ENCODE measurements at regions not wholly inside any gene's neighbourhood (a gene's known extent, or its start where the extent isn't known, plus 50 kb on each side); places are given as distances from the start of the nearest gene placed in this dataset.

DNA sequence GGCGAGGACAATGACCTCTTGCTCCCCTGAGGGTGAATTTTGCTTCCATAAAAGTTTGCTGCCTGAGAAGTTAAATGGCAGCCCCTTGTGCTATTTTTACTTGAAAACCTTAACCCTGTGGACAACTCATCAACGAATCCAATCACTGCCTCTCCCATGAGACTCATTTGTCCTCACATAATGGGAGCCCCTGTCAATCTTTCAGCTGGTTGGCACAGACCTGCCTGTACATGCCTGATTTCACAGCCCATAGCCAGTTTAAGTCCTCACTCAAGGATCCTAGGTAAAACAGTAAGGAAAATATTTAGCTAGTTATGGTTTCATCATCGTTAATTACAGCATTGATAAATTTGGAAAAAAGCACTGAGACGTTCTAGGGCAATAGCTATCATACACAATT, 207.4 kb downstream of the NHLRC3 start:
- no peak for TF ChIP-seq TAF1 (IDR thresholded peaks at IDR 0.05; ENCODE audit: borderline replicate concordance, insufficient read depth, low read length)
- TF ChIP-seq POLR2AphosphoS5 (IDR thresholded peaks at IDR 0.05; ENCODE audit: low read depth, low read length): no peak
- TF ChIP-seq REST (IDR thresholded peaks at IDR 0.05; ENCODE audit: insufficient read depth in 1 of 2, low read depth in 2 of 2, low read length in 2 of 2): no peak
- TF ChIP-seq FOXP2 (optimal IDR thresholded peaks at IDR 0.05; ENCODE audit: borderline replicate concordance, extremely low read depth, extremely low read length, insufficient read depth): no peak
- TF ChIP-seq SIN3A (IDR thresholded peaks at IDR 0.05; ENCODE audit: borderline replicate concordance, insufficient read depth, low read length): no peak

DNA sequence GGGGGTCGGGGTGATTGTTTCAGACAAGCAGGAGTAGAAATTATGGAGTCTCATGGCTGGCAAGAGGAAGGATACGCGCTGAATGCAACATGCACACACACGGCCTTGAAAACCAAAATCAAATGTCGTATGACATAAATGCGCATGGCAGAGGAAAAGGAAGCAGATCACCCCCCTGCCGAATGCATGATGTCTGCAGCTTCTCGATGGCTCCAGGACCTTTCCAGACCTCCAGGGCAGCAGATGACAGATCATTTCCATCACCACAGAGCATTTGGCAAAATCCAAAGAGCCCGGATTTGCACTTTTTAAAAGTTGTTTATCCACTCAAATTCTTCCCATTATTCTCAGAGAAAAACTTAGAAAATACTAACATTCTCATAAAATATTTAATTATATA, 211.7 kb downstream of the NHLRC3 start:
- TF ChIP-seq POLR2AphosphoS5 (IDR thresholded peaks at IDR 0.05; ENCODE audit: low read depth, low read length) (no peak), FOXP2 (optimal IDR thresholded peaks at IDR 0.05; ENCODE audit: borderline replicate concordance, extremely low read depth, extremely low read length, insufficient read depth) (no peak)

DNA sequence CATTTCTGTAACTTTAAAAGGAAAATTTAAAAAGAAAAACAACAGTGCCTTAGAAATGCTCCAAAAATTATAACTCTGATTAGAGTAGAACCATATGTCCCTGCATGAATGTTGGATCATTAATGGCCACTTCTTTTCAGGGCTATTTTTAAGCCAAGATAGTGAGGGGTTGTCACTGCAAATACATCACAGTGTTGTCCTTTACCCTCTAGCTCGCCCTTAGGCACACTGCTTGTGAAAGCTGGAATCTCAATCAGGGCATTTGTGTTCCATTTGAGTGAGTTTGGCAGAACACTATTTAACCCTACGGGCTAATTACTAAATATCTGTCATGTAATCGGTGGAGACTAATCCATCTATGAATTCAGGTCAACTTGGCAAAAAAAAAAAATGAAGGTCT, 212.2 kb downstream of the NHLRC3 start:
- no peak for TF ChIP-seq FOXP2 (optimal IDR thresholded peaks at IDR 0.05; ENCODE audit: borderline replicate concordance, extremely low read depth, extremely low read length, insufficient read depth)
- TF ChIP-seq TAF1 (IDR thresholded peaks at IDR 0.05; ENCODE audit: borderline replicate concordance, insufficient read depth, low read length): no peak
- TF ChIP-seq REST (IDR thresholded peaks at IDR 0.05; ENCODE audit: insufficient read depth in 1 of 2, low read depth in 2 of 2, low read length in 2 of 2): no peak
- no peak for TF ChIP-seq POLR2AphosphoS5 (IDR thresholded peaks at IDR 0.05; ENCODE audit: low read depth, low read length)
- no peak for TF ChIP-seq SIN3A (IDR thresholded peaks at IDR 0.05; ENCODE audit: borderline replicate concordance, insufficient read depth, low read length)

DNA sequence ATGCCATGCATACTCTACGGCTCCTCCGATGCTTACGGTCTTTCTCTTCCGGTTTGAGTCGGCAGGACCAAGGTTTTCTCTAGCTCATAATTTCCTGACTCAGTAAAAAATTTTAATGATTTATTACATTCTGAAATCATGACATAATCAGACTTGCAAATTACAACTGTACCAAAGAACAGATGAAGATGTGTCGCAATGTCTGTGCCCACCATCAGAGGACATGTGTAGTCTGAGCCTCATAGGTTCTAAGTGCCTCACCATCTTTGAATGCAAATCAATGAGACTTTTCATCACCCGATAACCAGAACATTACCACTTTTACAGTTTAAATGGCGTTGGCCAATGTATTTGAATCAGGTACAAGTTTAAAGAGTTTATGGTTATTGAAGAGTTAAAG, 213.1 kb downstream of the NHLRC3 start:
- TF ChIP-seq SIN3A (IDR thresholded peaks at IDR 0.05; ENCODE audit: borderline replicate concordance, insufficient read depth, low read length): no peak
- no peak for TF ChIP-seq TAF1 (IDR thresholded peaks at IDR 0.05; ENCODE audit: borderline replicate concordance, insufficient read depth, low read length)
- no peak for TF ChIP-seq FOXP2 (optimal IDR thresholded peaks at IDR 0.05; ENCODE audit: borderline replicate concordance, extremely low read depth, extremely low read length, insufficient read depth)
- no peak for TF ChIP-seq POLR2AphosphoS5 (IDR thresholded peaks at IDR 0.05; ENCODE audit: low read depth, low read length)
- TF ChIP-seq REST (IDR thresholded peaks at IDR 0.05; ENCODE audit: insufficient read depth in 1 of 2, low read depth in 2 of 2, low read length in 2 of 2): no peak

DNA sequence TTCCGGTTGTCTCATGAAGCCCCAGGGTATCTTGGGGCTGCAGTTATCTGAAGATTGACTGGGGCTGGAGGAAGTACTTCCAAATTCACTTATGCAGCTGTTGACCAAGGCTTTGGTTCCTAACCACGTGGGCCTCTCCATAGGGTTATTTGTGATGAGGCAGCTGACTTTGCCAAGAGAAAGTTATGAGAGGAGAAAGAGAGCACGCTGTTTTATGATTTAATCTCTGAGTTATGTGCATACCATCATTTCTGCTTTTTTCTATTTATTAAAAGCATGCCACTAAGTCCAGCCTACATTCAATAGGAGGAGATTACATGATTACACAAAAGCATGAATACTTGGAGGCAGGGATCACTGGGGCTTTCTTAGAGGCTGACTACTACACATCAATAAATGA, 215.5 kb downstream of the NHLRC3 start:
- TF ChIP-seq TAF1 (IDR thresholded peaks at IDR 0.05; ENCODE audit: borderline replicate concordance, insufficient read depth, low read length): no peak
- TF ChIP-seq FOXP2 (optimal IDR thresholded peaks at IDR 0.05; ENCODE audit: borderline replicate concordance, extremely low read depth, extremely low read length, insufficient read depth): no peak
- TF ChIP-seq SIN3A (IDR thresholded peaks at IDR 0.05; ENCODE audit: borderline replicate concordance, insufficient read depth, low read length): no peak
- TF ChIP-seq REST (IDR thresholded peaks at IDR 0.05; ENCODE audit: insufficient read depth in 1 of 2, low read depth in 2 of 2, low read length in 2 of 2): no peak
- no peak for TF ChIP-seq POLR2AphosphoS5 (IDR thresholded peaks at IDR 0.05; ENCODE audit: low read depth, low read length)
